GM15510 (cell line): ENCODE measurements at regions not wholly inside any gene's neighbourhood (a gene's known extent, or its start where the extent isn't known, plus 50 kb on each side); places are given as distances from the start of the nearest gene placed in this dataset.

ENCODE experiments used
- POLR2A ChIP-seq: IDR thresholded peaks from 3 replicates; pipeline ENCODE4 v1.6.1; 2011; ENCODE audit warnings: borderline replicate concordance; ENCODE audit not compliant: insufficient read length; ENCODE audit errors: extremely low read depth

- no peak for TF ChIP-seq POLR2A
Measured at GRCh38 chr21:14903172-14903865, 161.5 kb downstream of the NRIP1 start.

- TF ChIP-seq POLR2A = no peak
Measured at GRCh38 chr21:14901482-14901958, 163.3 kb downstream of the NRIP1 start.

GRCh38 chr21:14900611-14901010, 164.2 kb downstream of the NRIP1 start:
- TF ChIP-seq POLR2A = no peak

GRCh38 chr21:14900058-14900457, 164.7 kb downstream of the NRIP1 start:
- no peak for TF ChIP-seq POLR2A

GRCh38 chr21:14895792-14896191, 169.0 kb downstream of the NRIP1 start:
- TF ChIP-seq POLR2A = no peak

GRCh38 chr21:14890141-14890540, 174.7 kb downstream of the NRIP1 start:
- TF ChIP-seq POLR2A = no peak

- TF ChIP-seq POLR2A = no peak
Measured at GRCh38 chr21:14889080-14889810, 175.6 kb downstream of the NRIP1 start.

- no peak for TF ChIP-seq POLR2A
Measured at GRCh38 chr21:14888202-14888601, 176.6 kb downstream of the NRIP1 start.

GRCh38 chr21:14886001-14886400, 178.8 kb downstream of the NRIP1 start:
- no peak for TF ChIP-seq POLR2A

- TF ChIP-seq POLR2A = no peak
Measured at GRCh38 chr21:14883351-14883750, 181.4 kb downstream of the NRIP1 start.

- TF ChIP-seq POLR2A = no peak
Measured at GRCh38 chr21:14881863-14882499, 182.8 kb downstream of the NRIP1 start.

- TF ChIP-seq POLR2A = no peak
Measured at GRCh38 chr21:14880922-14881321, 183.9 kb downstream of the NRIP1 start.

- no peak for TF ChIP-seq POLR2A
Measured at GRCh38 chr21:14879458-14879857, 185.3 kb downstream of the NRIP1 start.

GRCh38 chr21:14878971-14879370, 185.8 kb downstream of the NRIP1 start:
- no peak for TF ChIP-seq POLR2A

GRCh38 chr21:14877581-14878228, 187.1 kb downstream of the NRIP1 start:
- no peak for TF ChIP-seq POLR2A
